ENCODE measurements at regions not wholly inside any gene's neighbourhood (a gene's known extent, or its start where the extent isn't known, plus 50 kb on each side); places are given as distances from the start of the nearest gene placed in this dataset.
"Not testable (repeated sequence)": the region's sequence is repeated elsewhere in the genome, so short reads cannot be mapped to it uniquely, and the experiment has no call there.

DNA sequence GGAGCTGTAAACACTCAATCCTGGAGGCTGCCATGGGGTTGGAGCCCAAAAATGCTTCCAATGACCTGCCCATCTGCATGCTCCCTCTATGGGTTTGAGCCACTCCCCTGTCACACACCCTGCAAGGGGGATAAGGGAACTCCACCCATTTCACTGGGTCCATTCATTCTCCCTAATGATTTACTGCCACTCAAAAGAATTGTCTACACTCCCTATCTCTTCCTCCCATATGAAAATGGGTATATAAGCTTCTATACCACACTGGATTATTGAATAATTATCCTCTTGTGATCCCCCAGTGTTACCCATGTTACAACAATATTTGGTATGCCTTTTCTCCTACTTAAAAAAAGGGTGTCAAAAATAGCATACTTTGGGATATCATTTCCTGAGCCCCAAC lies 260.8 kb upstream of the CCDC196 start:
- no peak for DNase-seq

DNA sequence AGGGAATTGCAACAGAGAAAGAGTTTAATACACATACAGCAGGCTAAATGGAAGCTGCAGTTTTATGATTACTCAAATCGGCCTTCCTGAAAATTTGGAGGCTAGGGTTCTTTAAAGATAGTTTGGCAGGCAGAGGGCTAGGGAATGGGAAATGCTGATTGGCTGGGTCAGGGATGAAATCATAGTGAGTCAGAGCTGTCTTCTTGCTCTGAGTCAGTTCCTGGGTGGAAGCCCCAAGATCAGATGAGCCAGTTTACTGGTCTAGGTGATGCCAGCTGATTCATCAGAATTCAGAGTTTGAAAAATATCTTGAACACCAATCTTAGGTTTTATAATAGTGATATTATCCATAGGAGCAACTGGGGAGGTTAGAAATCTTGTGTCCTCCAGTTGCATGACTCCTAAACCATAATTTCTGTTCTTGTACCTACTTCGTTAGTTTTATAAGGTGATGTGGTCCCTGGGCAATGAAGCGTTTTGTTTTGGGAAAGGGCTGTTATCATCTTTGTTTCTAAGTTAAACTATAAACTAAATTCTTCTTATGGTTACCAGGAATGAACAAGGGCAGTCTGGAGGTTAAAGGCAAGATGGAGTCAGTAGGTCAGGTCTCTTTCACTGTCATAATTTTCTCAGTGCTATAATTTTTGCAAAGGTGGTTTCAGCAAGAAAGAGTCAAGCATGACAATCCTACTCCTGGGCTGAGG lies 257.8 kb upstream of the CCDC196 start:
- no peak for DNase-seq

DNA sequence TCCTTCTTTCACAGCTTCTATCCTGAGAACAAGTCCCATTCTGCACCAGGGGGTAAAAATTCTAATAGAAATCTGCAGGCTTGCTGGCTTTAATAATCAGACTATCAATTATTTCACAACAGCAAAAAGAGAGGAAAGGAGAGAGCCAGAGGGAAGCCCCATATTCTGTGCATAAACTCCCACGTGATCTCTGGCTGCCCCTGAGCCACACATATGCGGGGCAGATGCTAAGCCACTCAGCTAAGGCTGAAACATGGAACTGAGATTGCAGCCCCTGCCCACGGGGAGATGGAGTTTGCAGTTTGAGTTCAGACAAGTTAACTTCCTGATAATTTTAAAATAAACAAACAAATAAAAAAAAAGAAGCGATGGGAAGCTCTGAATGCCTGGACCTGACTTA lies 254.4 kb upstream of the CCDC196 start:
- DNase-seq, result no peak

DNA sequence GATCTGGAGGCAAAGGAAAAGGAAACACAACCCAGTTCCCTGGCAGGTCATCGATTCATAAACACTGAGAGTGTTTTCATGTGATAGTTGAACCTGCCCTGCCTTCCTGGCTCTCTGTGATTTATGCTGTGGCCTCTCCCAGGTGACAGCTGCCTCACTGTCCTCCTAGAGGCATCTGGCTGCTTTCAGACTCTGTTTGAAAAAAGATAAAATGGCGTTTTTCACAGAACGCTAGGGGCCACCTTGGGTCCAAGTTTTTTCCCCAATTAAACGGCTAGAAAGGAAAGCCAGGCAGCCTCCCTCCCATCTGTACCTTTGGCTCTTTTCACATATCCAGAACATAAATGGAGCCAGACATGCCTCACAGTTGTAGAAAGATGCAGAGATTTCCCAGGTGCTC lies 252.6 kb upstream of the CCDC196 start:
- DNase-seq, result no peak

DNA sequence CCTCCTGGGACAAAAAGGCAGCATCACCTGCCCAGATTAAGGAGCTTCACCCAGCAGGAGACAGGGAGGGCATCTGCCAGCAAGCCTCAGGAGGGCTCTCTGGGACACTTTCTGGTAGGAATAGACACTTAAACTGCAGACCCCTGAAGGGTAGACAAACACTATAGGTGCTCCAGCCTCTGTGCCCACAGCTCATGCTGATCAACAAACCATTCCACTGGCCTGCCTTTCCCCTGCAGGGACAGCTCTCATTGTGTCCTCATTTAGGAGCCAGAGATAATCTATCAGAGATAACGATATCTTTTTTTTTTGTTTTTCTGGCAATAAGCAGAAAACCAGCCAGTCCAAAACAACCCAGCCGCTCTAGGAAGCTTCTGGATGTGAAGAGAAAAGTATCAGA lies 251.8 kb upstream of the CCDC196 start:
- no peak for DNase-seq

DNA sequence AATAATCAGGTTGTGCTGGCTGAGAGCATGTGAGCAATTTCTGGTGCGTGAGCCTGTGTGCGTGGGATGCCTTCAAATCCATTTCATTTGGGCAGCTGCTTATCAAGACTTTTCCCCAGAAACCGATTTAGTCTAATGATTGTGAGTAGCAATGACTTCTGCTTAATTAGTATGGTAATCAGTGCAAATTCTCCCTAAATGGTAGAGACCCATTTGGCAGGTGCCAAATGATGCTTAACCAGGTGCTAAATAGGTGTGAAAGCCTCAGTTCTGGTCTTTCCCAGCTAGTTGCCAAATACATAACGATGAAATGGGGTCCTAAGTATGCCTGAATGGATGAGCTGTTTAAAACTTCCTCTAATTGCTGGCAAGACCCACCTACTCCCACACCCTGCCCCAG lies 248.4 kb upstream of the CCDC196 start:
- DNase-seq, result no peak

DNA sequence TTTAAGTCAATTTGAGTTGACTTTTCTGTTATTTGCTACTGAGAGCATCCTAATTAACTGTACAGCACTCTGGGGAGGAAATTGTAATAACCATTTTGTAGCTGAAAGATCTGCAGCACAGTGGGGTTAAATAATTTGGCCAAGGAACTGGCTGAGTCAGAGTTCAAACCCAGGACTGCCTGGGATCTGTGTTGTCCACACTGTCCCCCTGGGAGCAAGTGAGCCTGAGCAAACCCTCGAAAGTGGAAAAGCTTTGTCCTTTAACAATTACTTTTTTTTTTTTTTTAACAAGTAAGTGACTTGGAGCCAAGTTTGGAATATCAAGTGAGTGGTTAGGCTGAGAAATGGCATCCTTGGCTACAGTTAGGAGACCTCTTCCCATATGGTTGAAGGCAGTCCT lies 247.2 kb upstream of the CCDC196 start:
- no peak for DNase-seq

DNA sequence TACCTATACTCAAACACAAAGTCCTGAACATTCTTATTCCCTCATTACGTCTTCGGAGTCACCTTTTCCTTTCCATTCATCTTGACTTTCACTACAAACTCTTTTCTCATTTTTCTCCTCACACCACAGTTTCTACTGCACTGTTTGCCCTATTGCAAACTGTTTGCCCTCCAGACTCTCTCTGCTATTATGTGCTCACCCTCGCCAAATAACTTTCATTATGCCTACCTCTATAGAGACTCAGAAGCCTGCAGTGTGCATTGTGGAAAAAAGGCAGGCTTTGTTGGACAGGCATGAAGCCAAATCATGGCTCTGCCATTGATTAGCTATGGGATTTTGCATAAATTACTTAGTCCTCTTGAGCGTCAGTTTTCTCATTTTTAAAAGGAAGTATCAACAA lies 246.6 kb upstream of the CCDC196 start:
- no peak for DNase-seq

DNA sequence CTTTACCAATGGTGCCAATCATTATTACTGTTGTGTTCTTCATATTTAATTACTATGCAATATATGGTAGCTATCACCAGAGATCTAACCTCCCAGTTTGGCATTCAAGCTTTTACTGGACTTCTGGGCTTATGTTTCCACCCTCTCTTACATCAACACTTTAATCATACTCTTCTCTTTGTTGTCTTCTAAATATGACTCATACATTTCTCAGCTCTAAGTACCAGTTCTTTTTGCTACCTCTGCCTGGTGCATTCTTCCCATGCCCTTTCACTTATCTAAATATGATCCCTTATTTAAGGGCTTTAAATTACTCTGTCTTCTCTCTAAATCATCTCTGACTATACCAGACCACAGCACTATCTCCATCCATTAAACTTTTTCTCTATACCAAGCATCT lies 246.1 kb upstream of the CCDC196 start:
- no peak for DNase-seq

DNA sequence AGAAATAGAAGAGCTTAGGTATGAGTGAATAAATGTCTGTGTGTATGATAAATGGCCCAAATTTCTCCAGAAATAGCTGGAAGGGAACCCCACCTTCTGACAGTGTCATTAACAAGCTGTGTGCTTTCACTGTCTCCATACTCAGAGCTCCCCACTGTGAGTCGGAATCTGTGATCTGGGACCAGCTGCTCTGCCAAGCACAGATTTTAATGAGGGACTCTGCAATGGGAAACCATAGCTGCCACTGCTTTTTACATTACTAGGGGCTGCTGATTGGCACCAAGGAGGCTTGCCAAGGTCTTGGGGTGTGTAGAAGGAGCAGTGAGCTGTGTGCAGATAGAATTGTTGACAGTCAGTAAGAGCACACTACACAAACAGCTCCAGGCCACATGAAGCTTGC lies 244.2 kb upstream of the CCDC196 start:
- no peak for DNase-seq

DNA sequence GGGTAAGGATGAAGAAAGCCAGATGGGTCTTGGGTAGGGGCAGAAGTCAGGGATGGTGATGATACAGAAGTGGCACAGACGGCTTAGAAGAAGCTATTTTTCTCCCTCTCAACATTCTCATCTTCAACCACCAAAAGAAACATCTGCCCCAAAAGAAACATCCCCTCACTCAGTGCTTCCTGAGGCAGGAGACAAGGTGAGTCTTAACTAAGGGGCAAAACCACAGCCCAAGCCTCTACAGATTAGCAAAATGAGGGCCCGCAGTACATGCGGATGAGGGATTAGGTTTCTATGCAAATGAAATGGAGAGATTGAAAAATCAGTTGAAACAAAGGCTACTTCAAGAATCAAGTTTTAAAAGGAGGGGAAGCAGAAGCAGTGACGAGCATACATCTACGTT lies 241.3 kb upstream of the CCDC196 start:
- no peak for DNase-seq

DNA sequence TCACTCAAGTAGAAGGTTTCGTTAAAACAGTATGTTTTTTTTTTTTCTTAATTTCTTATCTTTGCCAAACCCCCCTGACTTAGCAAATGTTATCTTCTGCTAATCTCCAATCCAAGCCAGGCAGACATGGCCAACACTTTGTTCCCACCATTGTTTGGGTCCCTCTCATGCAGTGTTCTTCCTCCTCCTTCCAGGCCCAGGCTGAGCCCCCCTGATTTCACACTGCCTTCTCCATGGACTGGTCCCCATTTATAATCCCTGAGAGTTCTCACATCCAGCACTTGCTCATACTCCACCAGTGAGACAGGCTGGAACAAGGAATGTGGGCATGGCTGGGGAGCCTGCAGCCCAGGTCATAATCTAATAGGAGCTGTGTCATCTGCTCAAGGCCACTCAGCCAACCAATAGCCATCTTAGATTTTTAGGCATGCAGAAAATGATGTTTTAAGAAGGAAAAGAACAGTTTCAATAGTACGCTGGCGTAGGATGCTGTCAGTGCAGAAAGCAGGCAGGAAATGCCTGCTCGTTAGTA lies 238.4 kb upstream of the CCDC196 start:
- no peak for DNase-seq

DNA sequence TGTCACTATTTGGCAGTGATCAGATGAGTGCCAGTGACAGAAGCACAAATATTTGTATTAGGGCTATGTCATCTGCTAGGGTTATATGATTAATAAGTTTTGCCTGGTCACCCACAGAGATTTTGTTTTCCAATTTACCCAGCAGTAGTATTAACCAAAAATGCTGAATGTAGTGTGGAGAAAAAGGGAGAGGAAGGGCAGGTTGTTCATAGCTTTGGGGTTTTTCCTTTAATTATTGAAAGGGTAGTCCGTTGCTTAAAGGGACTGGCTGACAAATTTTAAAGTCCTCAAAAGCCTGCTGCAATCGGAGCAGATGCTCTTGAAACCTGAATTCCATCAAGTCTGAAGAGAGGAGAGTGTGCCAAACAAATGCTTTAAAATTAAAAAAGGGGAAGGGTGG lies 237.9 kb upstream of the CCDC196 start:
- no peak for DNase-seq

DNA sequence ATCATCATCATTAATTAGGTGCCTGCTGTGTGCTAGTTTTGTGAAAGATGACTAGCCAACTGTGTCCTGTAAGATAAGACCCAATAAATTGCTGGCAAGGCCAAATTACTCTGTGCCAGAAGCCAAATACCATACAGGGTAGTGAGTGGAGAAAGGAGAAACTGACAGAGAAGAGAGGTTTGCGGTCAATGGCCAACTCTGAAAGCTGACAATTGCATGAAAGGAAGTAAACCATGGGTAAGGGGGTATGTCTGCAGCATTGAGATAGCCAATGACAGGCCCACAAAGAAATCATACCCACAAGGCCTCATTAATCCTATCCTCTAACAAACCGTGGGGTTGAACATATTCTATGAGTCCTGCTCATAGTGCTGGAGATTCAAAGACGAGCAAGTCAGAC lies 236.6 kb upstream of the CCDC196 start:
- no peak for DNase-seq

DNA sequence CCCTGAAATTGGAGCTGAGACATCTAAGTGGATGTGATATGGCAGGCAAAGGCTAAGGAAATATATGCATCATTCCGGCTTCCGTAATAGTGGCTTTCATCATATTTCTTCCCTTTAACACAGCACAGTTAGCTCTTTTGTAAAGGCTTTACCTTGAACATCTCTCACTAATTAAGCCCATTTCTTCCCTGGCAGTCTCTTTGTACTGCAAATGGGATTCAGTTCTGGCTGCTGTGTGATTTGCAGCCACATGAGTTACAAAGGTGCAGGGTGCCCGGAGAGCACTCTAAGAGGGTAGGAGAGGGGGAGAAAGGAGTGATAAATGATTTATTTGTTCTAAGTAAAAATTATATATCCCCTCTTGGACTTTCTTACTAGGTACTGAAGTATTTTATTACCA lies 232.1 kb upstream of the CCDC196 start:
- no peak for DNase-seq

DNA sequence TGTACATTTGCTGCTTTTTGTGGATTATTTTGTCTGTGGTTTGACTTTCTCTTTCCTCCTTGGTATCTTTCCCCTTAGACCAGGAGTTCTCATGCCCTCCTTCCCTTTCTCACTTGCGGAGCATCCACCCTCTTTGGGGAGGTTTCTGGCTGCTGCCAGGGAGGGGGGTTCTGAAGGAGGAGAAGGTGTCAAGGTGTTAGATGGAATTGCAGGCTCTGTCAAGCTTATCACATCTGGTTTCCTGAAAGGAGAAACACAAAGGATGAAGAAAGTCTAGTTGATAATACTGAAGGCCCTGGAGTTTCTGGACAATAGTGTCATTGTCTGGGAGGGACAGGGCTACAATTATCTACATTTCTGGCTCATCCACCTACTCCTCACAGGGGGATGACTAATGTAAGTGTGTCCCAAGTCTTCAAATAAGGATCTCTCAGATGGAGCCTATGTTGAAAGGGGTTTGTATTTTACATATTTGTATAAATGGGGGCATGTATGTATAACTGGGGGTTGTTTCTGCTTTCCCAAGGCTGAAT lies 217.3 kb upstream of the CCDC196 start:
- no peak for DNase-seq

DNA sequence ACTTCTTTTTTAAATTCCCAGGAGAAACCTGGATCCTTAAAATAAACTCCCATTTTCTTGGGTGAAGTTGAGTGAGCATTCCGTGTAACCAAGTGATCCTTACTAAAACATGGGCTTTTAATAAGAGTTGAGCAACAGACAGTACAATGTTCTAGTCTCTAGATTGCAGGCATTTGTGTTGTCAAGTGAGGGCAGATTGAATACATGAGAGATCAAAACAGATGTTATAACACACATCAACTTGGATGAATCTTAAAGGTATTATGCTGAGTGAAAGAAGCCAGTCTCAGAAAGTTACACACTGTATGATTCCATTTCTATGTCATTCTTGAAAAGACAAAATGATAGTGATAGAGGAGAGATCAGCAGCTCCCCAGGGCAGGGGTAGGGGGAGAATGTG lies 213.9 kb upstream of the CCDC196 start:
- no peak for DNase-seq

DNA sequence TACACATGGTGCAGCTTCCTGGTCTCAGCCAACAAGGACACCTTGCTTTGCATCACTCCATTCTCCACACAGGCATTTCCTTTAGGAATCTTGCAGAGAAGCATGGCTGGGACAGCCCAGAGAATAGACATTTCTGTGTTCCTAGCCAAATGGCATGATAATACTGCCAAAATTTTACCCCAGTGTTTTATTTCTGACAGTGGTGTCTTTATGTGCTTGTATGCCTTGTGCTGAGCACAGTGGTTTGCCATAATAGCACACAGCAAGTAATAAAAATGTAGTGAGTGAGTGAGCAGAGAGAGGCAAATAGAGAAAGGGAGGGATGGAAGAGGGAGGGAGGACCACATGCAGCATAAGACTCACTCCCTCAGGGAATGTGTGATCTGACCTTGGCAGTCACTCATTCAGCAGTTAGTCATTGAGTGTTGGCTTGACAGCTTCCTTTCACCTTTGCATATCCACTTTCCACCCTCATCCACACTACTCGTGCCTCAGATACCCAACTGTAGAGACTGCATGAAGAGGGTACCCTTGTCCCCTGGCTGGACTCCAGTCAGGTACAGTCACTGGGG lies 212.8 kb upstream of the CCDC196 start:
- DNase-seq, result no peak

DNA sequence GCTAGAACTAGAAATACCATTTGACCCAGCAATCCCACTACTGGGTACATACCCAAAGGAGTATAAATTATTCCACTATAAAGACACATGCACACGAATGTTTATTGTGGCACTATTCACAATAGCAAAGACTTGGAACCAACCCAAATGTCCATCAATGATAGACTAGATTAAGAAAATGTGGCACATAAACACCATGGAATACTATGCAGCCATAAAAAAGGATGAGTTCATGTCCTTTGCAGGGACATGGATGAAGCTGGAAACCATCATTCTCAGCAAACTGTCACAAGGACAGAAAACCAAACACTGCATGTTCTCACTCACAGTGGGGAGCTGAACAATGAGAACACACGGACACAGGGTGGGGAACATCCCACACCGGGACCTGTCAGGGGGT lies 207.8 kb upstream of the CCDC196 start:
- DNase-seq, result not testable (repeated sequence)

DNA sequence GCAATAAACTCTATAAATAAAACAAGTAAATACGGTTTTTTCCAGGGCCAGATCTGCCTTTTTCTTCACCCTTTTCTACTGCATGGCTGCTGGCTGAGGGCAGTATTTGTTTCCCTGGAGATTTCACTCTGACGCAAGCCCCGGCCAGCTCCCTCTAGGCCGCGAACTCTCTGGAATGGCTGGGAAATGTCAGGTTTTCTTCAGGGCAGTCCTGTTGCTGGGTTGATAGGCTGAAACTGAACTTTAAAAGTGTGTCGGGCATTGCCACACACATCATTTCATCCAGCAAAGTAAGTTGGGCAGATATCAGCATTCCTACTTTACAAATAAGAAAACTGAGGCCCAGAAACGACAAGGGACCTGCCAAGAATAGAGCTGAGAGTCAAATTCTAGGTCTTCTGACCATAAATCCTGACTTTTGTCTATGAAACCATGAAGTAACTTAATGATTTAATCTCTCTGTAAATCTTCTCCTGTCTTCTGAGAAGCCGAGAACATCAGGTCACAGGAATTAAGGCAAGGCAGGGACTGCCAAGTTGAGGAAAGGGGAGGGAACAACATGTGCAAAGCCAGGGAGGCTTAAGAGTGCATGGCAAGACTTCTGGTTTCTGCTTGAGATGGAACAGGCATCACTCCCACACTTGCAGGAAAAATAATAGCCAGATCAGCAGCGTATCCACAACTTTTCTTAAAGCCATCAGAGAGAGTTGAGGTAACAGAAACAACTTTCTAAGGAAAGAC lies 205.0 kb upstream of the CCDC196 start:
- no peak for DNase-seq

DNA sequence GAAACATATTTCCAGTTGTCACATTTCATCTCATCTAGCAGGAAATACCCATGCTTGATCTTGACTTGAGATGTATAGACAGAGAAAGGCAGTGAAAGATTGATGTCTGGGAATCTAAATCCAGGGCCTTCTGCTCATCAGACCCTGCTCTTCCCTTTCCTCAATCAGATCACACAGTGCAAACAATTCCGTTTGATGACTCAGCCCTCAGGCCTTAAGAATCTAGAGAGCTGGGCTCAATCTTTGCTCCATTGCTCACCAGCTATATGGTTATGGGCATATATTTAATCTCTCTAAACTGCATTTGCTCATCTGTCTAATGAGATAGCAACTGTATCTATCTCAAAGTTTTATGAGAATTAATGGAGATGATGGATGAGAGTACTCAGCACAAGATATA lies 201.8 kb upstream of the CCDC196 start:
- DNase-seq, result no peak

DNA sequence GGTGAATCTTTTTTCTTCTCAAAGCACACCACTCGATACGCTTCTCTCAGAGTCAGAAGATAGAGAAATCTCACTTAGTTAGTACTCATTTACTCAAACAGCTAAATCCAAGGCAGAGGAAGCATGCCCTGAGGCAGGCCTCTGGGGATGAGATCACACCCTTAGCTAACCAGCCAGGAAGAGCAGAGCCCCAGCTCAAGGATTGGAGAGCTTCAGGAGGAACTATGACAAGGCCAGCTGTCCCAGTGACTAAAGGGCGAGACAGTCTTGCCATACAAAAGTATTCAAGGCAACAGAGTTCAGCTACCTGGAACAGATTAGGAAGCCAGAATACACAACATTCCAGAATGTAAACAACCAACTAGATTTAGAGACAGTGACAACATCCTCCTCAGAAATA lies 197.7 kb upstream of the CCDC196 start:
- no peak for DNase-seq

DNA sequence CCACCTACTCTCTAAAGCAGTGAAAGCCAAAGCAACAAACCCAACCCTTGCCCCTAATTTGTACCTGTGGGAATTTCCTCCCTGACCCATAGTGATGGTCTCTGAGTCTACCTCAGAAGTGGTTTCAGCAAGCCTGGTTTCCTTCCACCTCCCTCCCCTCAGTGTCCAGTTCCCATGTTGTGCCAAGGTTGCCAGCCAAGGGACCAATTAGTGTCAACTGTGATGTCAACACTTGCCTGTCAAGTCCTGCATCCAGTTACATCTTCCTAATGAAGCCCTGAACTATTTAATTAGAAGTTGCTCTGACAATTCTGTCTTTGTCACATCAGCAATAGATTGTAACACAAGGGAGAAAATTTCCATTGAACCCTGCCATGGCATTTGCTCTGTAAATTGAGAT lies 194.4 kb upstream of the CCDC196 start:
- no peak for DNase-seq

DNA sequence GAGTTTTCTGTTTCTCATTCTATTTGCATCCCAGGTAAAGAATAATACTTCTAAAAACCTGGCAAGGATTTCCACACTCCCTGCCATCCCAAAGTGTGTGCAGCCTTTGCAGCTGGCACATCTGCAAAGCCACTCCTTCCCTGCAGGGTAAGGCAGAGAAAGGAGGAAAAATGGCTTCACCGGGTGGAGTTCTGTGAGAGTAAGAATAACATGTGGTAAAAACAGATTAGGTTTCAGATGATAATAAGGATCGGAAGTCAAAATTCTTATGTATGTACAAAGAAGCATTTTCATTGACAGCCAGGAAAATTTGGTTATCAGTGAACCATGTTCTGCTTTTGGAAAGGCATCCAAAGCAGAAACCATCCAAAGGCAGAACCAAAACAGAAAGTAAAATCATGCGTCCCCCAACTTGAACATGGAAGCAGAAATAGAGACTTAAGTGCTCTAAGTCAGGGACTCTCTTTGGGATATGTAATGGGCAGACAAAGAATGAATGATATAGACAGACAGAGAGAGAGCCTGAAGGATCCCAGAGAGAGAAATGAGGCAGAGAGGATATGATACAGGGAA lies 192.6 kb upstream of the CCDC196 start:
- no peak for DNase-seq

Measured in central memory CD4-positive, alpha-beta T cell (primary cell).